Neural crest cell (in vitro differentiated cells): ENCODE measurements at regions not wholly inside any gene's neighbourhood (a gene's known extent, or its start where the extent isn't known, plus 50 kb on each side); places are given as distances from the start of the nearest gene placed in this dataset.
A peak's percentile ranks its signal among the peaks of the same experiment; 100 is the strongest.
"Not testable (repeated sequence)": the region's sequence is repeated elsewhere in the genome, so short reads cannot be mapped to it uniquely, and the experiment has no call there.

Experiments
- DNase-seq: peaks from one replicate; pipeline ENCODE4 v3.0.0; 2021; ENCODE audit warnings: low read depth, mixed read lengths, low spot score
- H3K27ac Mint-ChIP-seq: one replicate; pipeline ENCODE4 v1.8.0; 2021; ENCODE audit warnings: mild to moderate bottlenecking, mixed read lengths; ENCODE audit not compliant: unreplicated experiment
- H3K27me3 Mint-ChIP-seq: 2 replicates; pipeline ENCODE4 v1.8.0; 2021; ENCODE audit warnings: low read depth, mild to moderate bottlenecking, mixed read lengths
- H3K36me3 Mint-ChIP-seq: 2 replicates; pipeline ENCODE4 v1.8.0; 2021; ENCODE audit warnings: low read depth, mild to moderate bottlenecking, mixed read lengths
- H3K4me1 Mint-ChIP-seq: 2 replicates; pipeline ENCODE4 v1.8.0; 2021; ENCODE audit warnings: mixed read lengths
- H3K4me3 Mint-ChIP-seq: one replicate; pipeline ENCODE4 v1.8.0; 2021; ENCODE audit warnings: mild to moderate bottlenecking, mixed read lengths
- H3K9me3 Mint-ChIP-seq: 2 replicates; pipeline ENCODE4 v1.8.0; 2021; ENCODE audit warnings: mixed read lengths
- CTCF ChIP-seq: fragments of 200-600 bp; sonication (generic); conservative IDR thresholded peaks from 2 replicates; pipeline ENCODE4 v1.5.0; 2021; ENCODE audit warnings: antibody characterized with exemption, mild to moderate bottlenecking

- Mint-ChIP-seq H3K9me3 (peaks cover 8% of the 10 kb centered on the region), H3K27me3 (peaks cover 3% of the 10 kb centered on the region), H3K4me3 (no peak overlapping the region), H3K4me1 (no peaks in the 10 kb centered on the region), H3K27ac (peak overlapping the region; percentile 20), H3K36me3 (no peaks in the 10 kb centered on the region)
- no peak for TF ChIP-seq CTCF
- DNase-seq, result no peak
Measured at GRCh38 chr2:101581675-101582299, 106.9 kb upstream of the RFX8 start.

GRCh38 chr2:101580528-101580927, 105.6 kb upstream of the RFX8 start:
- no peak overlapping the region for H3K27ac Mint-ChIP-seq
- H3K9me3 Mint-ChIP-seq, result peaks cover 8% of the 10 kb centered on the region
- H3K36me3 Mint-ChIP-seq, result no peaks in the 10 kb centered on the region
- H3K4me3 Mint-ChIP-seq, result no peak overlapping the region
- no peak for TF ChIP-seq CTCF
- DNase-seq, result no peak
- no peaks in the 10 kb centered on the region for H3K4me1 Mint-ChIP-seq
- H3K27me3 Mint-ChIP-seq, result peaks cover 3% of the 10 kb centered on the region

- no peaks in the 10 kb centered on the region for H3K36me3 Mint-ChIP-seq
Measured at GRCh38 chr2:101578671-101579070, 103.8 kb upstream of the RFX8 start.

GRCh38 chr2:101578135-101578534, 103.2 kb upstream of the RFX8 start:
- not testable (repeated sequence) for H3K27ac Mint-ChIP-seq, H3K27me3 Mint-ChIP-seq, H3K4me3 Mint-ChIP-seq, DNase-seq, H3K4me1 Mint-ChIP-seq, H3K36me3 Mint-ChIP-seq, H3K9me3 Mint-ChIP-seq

More at GRCh38 chr2:101578671-101579070, 103.8 kb upstream of the RFX8 start:
- no peak for TF ChIP-seq CTCF
- no peak overlapping the region for H3K27ac Mint-ChIP-seq
- no peak overlapping the region for H3K4me3 Mint-ChIP-seq
- no peak for DNase-seq
- no peaks in the 10 kb centered on the region for H3K4me1 Mint-ChIP-seq
- peaks cover 3% of the 10 kb centered on the region for H3K9me3 Mint-ChIP-seq
- peaks cover 3% of the 10 kb centered on the region for H3K27me3 Mint-ChIP-seq

GRCh38 chr2:101577173-101577572, 102.3 kb upstream of the RFX8 start:
- Mint-ChIP-seq H3K9me3 (peaks cover 6% of the 10 kb centered on the region), H3K27ac (no peak overlapping the region), H3K27me3 (no peaks in the 10 kb centered on the region), H3K4me1 (no peaks in the 10 kb centered on the region), H3K4me3 (no peak overlapping the region), H3K36me3 (no peaks in the 10 kb centered on the region)
- TF ChIP-seq CTCF, result no peak
- DNase-seq, result no peak

- Mint-ChIP-seq H3K36me3 (no peaks in the 10 kb centered on the region), H3K4me3 (no peak overlapping the region), H3K9me3 (peaks cover 5% of the 10 kb centered on the region), H3K27ac (no peak overlapping the region), H3K27me3 (no peaks in the 10 kb centered on the region), H3K4me1 (no peaks in the 10 kb centered on the region)
- TF ChIP-seq CTCF, result no peak
- DNase-seq, result no peak
Measured at GRCh38 chr2:101574622-101575021, 99.7 kb upstream of the RFX8 start.
